Panc1 (cell line): ENCODE measurements at regions not wholly inside any gene's neighbourhood (a gene's known extent, or its start where the extent isn't known, plus 50 kb on each side); places are given as distances from the start of the nearest gene placed in this dataset.

Experiments
- CTCF ChIP-seq: fragments of 450-650 bp; IDR thresholded peaks from 2 replicates; pipeline ENCODE4 v1.5.1; 2017; ENCODE audit warnings: mild to moderate bottlenecking
- POLR2AphosphoS5 ChIP-seq: IDR thresholded peaks from 2 replicates; pipeline ENCODE4 v1.6.1; 2012; ENCODE audit warnings: mild to moderate bottlenecking, low read depth, low read length, moderate library complexity
- REST ChIP-seq, 2 experiments: IDR thresholded peaks; 2 replicates each; pipeline ENCODE4 v1.6.1; 2011 to 2012; ENCODE audit warnings: low read depth in 2 of 2, control low read depth in 1 of 2, low read length in 1 of 2, mild to moderate bottlenecking in 1 of 2, moderate library complexity in 1 of 2; ENCODE audit not compliant: insufficient read depth in 1 of 2
- SIN3A ChIP-seq: IDR thresholded peaks from 2 replicates; pipeline ENCODE4 v1.6.1; 2012; ENCODE audit warnings: low read depth, mild to moderate bottlenecking, low read length, moderate library complexity, borderline replicate concordance; ENCODE audit not compliant: insufficient read depth
- TCF7L2 ChIP-seq: IDR thresholded peaks from 2 replicates; pipeline ENCODE4 v1.6.1; 2011; ENCODE audit warnings: mild to moderate bottlenecking, low read depth, low read length, inconsistent platforms

GRCh38 chr10:53107711-53108110 is 335.1 kb upstream of the MBL2 start:
- no peak for TF ChIP-seq POLR2AphosphoS5
- TF ChIP-seq CTCF: no peak
- TF ChIP-seq TCF7L2: no peak
- no peak for TF ChIP-seq REST (IDR thresholded peaks at IDR 0.05; ENCODE audit: insufficient read depth in 1 of 2, low read depth in 2 of 2, low read length in 1 of 2)
- no peak for TF ChIP-seq SIN3A
